HS-5 (cell line): ENCODE measurements at regions not wholly inside any gene's neighbourhood (a gene's known extent, or its start where the extent isn't known, plus 50 kb on each side); places are given as distances from the start of the nearest gene placed in this dataset.
A peak's percentile ranks its signal among the peaks of the same experiment; 100 is the strongest.

ENCODE experiments used
- DNase-seq: peaks from one replicate; pipeline ENCODE4 v3.0.0-alpha.2; 2012; ENCODE audit warnings: low read depth

DNA sequence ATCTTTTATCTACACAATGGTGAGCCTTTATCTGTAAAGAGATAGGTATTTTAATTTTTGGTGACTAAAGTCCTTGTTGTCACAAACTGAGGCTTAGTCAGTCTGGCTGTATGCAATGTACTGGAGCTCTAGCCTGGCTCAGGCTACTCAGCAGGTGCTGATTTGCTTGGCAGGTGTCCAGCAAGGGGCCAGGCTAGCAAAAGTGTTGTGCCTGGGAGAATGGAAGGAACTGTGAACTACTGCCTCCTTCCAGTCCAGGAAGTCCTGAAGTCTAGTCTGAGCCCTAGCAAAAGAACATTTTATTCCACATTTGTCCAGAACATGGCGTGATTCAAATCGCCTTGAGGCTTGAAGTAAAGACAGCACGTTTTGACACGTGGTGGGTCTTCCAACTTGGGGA lies 260.5 kb downstream of the CCDC85A start:
- no peak for DNase-seq

DNA sequence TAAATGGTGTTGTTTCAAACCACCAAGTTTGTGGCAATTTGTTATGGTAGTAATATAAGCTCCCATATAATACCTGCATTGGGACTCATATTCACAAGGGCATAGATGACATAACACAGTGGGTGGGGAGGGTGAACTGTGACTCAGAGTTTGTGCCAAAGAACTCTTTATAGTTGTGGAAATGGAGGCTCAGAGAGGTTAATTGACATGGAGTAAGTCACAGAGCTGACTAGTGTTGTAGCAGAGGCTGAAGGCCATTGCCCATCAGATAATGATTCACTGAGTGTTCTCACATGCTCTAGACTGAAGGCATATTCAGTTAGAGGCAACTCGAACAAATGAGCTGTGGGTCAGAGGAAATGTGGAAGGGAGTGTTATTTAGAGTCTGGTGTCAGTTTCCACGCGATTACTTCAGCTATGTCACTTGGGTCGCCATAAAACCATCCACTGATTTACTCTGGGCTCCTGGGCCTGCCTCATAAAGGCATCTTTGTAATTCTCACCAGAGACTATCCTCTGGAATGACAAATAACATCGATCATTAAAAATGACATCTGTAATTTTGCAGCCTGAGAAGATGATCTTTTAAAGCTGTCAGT lies 264.7 kb downstream of the CCDC85A start:
- DNase-seq: no peak

DNA sequence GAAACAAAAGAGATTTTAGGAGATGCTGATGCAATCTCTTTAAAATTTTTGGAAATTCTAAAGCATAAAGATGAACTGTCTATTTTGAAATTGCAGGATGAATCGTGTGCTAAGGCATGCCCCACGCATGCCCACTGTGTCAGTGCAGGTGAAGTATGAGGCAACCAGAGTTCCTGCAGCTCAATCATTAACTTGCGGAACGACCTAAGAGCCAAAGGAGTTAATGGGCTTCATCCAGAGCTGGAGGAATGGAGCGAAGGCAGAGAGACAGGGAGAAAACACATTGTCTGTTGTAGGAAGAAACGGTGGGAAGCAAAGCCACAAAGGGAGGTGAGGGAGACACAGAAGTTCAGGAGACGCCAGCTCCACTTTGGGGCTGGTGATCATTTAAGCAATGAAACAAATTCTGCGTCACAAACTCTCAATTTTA lies 265.2 kb downstream of the CCDC85A start:
- no peak for DNase-seq

DNA sequence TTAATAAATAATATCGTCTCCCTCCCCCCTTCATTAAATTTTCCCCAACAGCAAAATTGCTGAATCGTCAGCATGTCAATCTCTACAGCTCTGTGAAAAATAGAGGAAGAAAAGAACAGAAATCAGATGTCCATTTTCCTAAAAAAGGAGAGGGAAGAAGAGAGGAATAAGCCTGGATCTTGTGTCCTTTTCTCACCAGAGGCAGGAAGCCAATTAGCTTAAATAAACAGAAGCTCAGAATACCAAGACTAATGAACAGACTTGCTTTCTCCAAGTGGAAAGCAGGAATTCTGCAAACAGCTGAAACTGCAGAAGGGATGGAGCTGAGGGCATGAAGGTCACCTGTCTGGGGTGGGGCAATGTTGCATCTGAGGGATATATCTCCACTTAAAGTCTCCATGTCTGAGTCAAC lies 265.7 kb downstream of the CCDC85A start:
- no peak for DNase-seq

DNA sequence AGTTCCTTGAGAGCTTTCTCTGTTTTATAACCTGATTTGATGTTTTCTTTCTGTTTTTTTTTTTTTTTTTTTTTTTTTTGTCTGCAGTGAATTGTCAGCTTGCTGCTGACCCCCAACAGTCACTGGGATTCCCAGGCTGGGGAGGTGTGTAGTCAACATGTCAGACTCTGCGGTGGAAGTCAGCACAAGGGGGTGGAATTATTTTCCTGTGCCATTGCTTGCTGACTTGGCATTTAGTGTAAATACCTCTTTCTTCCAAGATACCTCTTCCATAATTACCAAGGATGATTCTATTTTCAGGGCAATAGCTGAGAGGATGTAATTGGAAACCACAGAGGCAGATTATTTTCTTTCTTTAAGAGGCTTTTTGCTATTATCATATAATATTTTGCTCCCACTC lies 266.3 kb downstream of the CCDC85A start:
- no peak for DNase-seq

DNA sequence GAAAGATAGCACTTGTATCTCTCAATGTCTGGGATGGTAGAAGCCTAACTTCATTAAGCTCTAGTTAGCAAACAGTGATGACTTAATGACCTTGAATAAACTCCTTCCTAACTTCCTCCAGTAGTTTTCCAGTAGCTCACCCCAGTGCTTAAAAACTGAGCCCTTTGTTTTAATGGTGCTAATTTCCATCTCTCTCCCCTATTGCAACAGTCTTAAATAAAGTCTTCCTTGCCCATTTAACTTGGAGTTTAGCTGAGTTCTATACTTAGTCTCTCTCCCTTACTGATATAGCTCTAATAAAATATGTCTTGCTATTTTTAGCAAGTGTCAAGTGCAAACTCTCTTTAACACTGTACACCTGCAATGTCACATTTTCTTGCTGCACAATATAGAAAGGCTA lies 267.0 kb downstream of the CCDC85A start:
- no peak for DNase-seq

DNA sequence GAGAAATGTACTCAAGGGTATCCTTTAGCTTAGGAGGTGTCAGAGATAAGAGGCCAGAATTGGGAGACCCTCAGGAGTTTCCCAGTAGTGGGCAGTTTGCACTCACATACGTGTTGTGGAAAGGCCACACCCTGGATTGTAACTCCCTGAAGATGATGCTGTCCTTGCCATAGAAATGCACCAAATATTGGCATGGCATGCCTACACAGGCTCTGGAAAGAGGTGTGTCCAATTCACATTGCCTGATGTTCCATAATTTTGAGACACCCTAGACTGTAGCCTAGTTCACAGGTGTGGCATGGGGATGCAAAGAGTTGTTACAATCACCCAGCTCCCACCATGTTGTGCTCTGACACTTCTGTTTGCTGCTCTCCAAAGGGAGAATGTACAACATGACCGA lies 271.9 kb downstream of the CCDC85A start:
- DNase-seq: no peak

DNA sequence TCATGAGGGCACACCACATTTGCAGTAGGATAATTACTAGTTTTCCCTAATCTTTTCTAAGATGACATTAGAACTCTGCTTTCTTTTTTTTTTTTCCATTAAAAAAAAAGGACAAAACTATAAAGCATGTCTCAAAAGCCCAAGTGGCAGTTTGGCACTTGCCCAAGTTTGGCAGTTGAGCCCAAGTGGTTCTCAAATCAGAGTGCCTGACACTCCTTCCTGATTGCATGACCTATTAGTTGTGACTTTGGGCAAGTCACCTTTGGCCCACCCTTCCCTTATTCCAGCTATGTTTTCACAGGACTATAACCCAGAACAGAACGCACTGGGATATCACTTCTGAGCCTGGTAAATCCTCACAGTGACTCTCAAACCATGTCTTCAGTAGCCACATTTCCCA lies 273.0 kb downstream of the CCDC85A start:
- DNase-seq: no peak

DNA sequence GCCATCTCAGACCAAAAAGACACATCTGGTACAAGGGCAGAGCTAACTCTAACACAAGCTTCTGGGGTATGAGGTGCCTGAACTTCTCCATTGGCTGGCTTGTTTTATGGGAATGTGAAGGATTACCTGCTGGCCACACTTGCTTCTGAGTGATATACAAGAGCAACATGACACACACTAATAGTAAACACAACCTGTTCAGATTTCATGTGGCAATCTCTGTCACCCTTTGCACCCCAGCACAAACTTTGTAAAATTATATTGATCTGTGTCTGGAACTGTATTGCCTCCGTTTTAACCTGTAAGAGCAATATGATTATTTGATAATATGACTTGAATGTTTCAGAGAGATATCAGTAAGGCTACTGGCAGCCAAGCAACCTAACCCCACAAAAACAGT lies 276.7 kb downstream of the CCDC85A start:
- no peak for DNase-seq

DNA sequence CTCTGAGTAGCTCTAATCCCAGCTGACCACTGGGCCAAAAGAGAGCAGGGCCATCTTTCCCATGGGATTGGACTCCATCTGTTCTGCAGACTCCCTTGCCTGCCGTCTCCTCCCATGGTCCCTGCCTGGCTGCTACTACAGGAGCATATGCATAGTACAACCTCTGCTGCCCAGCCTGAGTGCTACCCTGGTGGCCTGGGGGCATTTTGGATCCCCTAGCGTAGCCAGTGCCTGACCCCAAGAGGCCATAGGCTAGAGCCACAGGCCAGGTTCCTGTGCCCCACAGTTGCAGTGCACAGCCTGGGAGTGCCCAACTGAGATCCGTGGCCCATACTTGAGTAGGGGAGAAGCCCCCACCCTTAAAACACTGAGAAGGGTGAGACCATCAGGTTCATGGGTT lies 280.3 kb downstream of the CCDC85A start:
- no peak for DNase-seq

DNA sequence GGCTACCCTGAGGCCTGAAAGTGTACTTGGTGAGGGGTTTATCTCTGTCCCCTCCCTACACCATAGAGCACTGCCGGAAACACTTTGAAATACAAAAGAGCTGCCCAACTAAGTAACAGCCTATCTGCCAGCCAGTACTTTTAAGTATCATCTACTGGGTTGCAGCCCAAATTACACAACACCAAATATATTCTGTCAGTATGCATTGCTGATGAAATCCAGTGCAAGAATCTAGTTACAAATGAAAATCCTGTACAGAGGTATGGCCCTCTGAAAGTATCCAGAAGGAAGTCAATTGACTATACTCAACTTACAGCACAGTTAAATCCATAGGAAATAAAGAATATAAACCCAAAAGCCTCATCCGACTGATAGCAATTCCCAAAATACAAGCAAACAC lies 280.8 kb downstream of the CCDC85A start:
- no peak for DNase-seq

DNA sequence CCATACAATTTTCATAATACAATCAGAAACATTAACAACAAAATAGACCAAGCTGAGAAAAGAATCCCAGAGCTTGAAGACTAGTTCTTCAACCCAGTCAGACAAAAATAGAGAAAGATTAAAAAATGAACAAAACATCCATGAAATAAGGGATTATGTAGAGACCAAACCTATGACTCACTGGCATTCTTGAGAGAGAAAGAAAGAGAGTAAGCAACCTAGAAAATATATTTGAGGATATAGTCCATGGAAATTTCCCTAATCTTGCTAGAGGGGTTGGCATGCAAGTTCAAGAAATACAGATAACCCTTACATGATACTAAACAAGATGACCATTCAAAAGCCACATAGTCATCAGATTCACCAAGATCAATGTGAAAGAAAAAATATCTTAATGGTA lies 281.7 kb downstream of the CCDC85A start:
- peak; percentile 3 for DNase-seq

DNA sequence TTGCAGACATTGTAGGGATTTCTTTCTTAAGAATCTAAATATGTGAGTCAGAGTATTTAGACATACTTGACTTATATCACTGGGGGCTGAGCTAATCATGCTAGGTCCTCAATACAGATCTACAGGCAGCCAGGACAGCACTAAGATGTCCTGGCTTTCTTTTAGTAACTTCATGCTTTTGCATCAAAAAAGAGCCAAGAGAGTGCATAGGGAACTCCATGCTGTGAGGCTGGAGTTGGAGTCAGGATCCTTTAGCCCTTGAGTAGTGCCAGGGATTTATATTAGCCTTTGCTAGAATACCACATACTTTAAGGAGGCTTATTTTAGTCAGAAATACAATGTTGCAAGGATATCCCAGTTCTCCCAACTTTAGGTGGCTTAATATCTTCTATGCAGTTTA lies 289.7 kb downstream of the CCDC85A start:
- no peak for DNase-seq

DNA sequence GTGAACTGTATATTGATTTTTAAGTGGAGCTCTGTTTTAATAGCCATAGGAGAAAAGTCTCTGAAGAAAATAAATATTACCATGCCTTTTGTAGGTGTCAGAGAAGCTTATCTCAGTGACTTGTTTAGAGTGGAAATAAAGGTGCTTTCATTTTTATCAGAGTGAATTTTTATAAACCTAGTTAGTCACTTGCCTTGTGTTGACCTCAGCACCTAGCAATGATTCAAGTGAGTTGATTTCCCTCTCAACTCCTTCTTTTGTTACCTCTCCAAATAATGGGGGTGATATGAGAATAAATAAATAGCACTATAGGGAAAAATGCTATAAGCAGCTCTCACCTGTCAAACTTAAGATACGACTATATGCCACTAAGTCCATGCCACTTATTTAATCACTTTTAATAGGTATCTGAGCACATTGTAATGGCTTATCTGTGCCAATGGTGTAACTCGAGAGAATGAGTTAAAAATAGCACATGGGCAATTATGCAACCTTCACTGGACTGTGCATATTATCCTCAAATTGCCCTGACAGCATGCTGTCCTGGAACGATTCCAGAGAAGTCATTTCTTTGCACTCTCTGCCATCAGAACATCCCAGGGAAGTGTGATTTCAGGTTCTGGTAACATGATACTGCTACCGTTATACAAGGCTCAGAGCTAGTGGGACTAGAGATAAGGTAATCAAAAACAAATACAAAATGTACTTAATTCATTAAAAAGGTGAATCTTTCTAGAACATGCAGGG lies 290.8 kb downstream of the CCDC85A start:
- peak; percentile 3 for DNase-seq

DNA sequence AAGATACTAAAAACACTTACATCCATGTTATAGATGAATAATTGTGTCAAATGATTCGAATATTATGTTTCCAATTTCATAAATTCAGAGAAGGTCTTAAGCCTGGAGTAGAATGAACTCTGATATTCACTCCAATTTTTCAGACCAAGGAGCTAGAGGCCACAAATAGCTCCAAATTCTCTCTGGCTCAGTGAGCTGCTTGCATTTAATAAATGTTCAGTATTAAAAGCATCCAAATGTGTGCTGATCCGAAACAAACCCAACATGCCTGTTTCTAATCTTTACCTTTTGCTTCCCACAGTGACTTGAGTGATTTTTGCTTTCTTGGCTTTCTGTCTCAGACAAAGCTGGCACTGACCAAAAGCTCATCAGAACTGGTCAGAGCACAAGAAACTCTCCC lies 291.4 kb downstream of the CCDC85A start:
- DNase-seq: no peak

DNA sequence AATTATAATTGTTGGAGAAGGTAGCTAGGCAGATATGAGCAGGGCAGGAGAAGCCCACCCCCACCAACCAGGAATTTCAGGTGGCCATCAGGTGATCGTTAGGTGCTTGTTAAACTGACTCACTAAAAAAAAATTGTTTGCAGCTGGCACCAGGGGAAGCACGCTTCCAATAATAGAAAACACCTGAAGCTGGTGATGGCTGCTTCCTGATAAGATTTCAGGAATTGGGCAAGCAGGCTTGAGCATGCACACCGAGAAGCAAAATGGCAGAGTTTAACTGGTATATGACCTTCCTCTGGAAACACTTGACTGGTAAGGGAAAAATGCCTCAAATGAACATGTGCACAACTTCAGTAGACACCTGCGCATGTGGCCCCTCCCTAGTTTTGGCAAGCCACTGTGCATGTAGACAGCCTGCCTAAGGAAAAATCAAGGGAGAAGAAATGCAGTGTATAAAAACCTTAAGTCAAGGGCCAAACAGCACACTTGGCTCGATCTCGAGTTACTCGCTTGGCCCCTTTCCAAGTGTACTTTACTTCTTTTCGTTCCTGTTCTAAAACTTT lies 292.8 kb downstream of the CCDC85A start:
- no peak for DNase-seq

DNA sequence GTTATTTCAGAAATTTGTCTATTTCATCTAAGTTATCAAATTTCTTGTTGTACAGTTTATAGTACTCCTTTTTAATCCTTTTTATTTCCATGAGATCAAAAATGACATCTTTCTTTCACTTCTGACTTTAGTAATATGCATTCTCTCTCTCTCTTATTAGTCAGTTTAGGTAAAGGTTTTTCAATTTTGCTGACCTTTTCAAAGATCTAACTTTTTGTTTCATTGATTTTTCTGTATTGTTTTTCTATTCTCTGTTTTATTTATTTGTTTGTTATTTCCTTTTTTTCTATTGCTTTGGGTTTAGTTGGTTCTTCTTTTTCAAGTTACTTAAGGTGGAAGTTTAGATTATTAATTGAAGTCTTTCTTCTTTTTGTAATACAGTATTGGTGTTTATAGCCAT lies 294.2 kb downstream of the CCDC85A start:
- no peak for DNase-seq

DNA sequence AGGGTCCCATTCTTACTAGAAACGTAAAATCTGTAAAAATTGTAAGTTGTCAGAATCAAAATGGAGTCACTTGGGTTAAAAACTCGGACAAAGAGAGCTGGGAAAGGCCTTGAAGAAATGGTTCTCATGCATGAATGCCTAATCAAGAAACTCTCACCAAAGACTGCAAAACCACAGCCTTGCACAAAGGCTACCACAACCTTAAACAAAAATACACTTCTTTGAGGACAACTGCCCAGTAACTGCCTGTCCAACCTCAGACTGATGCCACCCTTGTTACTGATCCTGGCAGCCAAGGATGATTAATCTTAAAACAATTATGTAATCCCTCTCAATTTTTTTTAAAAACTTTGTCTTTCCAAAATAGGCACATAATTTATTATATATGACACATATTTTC lies 299.3 kb downstream of the CCDC85A start:
- DNase-seq: no peak

DNA sequence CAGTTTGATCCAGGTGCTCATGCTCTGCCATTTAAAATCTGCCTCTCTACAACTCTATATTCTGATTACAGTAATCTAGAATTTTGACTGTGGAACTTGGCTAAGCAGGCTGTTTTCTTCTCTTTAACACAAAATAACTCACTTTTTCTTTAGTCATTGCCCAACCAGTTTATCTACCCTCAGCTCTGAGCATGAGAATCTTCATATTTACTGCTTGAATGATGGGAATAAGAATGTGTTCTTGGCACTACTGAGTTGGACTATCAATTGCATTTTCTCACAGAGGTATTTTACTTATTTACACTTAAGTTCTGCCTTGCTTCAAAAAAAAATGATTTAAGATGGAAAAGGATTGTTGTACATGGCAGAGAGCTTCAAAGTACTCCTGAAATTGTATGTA lies 301.1 kb downstream of the CCDC85A start:
- DNase-seq: no peak

DNA sequence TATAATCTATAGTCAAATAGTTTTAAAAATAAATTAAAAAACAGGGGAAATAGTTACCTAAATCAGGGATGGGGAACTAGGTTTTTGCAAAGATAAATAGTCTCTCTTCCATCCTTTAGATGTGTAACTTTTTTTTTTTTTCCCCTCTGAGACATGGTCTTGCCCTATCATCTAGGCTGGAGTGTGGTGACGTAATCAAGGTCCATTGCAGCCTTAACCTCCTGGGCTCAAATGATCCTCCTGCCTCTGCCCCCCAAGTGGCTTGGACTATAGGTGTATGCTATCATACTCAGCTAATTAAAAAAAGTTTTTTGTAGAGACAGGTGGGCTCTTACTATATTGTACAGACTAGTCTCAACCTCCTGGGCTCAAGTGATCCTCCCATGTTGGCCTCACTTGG lies 316.5 kb downstream of the CCDC85A start:
- DNase-seq: no peak

DNA sequence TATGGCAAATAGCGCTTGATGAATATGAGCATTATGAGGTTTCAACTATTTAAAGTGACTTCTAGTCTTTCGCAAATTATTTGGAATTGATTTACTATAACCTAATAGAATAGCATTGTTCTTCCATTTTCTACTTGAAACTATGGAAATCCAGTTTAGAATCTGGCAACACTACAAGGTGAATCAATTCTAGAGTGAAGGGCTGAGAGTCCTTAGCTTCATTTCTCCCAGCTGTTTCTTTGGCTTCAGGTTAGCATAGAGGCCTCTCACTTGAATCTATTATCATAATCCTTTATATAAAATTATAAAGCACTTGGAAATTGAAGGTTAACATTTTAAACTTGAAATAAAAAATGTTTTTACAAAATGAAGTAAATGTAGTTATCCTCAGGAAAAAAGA lies 318.8 kb downstream of the CCDC85A start:
- no peak for DNase-seq

DNA sequence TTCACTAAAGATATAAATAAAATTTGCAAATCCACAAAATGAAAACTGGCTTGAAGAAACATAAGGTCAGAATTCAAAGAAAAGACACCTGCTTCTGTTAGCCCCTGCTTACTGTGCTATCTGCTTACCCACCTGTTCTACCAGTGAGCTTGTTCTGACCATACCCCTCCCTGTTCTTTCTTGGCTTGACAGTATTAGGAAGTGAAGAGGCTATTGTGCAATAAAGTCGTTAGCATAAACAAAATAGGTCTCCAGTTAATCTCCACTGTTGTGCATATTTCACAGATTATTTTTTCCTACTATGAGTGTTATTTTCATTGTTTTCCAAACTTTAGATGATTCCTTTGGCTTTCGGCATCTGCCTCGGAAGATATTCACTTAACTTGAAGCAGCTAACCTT lies 322.1 kb downstream of the CCDC85A start:
- DNase-seq: no peak

DNA sequence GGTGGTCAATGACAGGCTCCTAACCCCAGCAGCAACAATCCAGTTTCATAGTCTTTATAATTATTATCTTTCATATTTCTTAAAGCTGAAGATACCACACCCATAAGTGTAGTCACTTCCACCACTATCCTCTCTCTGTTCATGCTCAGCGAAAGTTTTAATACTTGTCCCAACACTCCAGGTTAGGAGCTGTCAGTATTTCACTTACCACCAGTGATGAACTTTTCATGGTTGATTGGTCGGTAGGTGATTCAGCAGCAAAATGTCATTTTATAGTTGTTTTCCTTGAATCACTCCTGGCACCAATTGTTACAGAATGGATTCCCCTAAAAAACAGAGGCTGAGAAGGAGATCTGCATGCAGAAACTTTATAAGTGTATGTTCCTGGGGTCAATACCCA lies 324.9 kb downstream of the CCDC85A start:
- no peak for DNase-seq

DNA sequence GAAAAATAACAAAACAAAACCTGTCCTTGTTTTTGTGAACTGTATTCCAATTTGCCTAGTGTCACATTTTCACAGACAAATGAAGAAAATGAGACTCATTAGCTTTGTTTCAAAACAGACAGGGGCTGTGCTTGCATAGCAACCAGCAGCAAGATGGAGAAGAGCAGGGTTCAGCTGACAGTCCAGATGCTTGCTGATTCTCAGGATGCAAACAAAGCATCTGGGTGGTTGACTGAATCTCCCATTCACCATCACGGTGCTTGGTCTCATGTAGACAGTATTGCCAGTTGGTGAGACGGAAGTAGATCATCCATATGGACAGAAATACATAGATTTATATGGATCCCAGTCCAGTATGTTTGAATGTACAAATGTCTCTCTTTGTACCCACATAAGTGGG lies 326.8 kb downstream of the CCDC85A start:
- no peak for DNase-seq
